ENCODE measurements at regions not wholly inside any gene's neighbourhood (a gene's known extent, or its start where the extent isn't known, plus 50 kb on each side); places are given as distances from the start of the nearest gene placed in this dataset.

DNA sequence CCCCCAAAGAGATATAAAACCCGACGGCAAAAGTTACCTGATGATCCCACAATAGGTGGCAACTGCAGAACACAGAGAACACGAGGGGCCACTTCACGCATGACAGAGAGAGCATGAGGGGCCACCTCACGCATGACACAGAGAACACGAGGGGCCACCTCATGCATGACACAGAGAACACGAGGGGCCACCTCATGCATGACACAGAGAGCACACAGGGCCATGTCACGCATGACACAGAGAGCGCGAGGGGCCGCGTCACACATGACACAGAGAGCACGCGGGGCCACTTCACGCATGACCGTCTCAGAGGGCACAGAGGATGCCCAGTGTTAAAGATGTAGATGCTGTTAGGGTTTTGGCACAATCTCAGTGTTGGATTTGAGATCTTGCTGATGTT, 1359.5 kb downstream of the TBC1D22A start:
- Histone ChIP-seq H3K4me2 (ENCODE audit: low read depth, low read length, poor library complexity, severe bottlenecking) (no peak overlapping the region), H2AFZ (ENCODE audit: low read length) (no peak overlapping the region), H3K27me3 (ENCODE audit: low read length) (no peaks in the 10 kb centered on the region; the same call in 1 of the 2 replicates), H3K4me1 (ENCODE audit: low read length) (peaks cover 25% of the 10 kb centered on the region), H3K36me3 (ENCODE audit: insufficient read depth, low read length) (no peaks in the 10 kb centered on the region), H3K4me3 (ENCODE audit: low read length) (no peak overlapping the region), H3K9me3 (ENCODE audit: low read length) (peaks cover 4% of the 10 kb centered on the region; the same call in 1 of the 2 replicates), H3K9ac (ENCODE audit: low read length) (no peak overlapping the region), H3K27ac (ENCODE audit: low read length) (no peak overlapping the region), H4K20me1 (ENCODE audit: insufficient read depth, low read depth, low read length) (no peaks in the 10 kb centered on the region), H3K79me2 (ENCODE audit: low read length) (no peaks in the 10 kb centered on the region), H3K9me2 (replicated peaks; ENCODE audit: insufficient read depth, low read length) (no peaks in the 10 kb centered on the region)
- no peak for DNase-seq

DNA sequence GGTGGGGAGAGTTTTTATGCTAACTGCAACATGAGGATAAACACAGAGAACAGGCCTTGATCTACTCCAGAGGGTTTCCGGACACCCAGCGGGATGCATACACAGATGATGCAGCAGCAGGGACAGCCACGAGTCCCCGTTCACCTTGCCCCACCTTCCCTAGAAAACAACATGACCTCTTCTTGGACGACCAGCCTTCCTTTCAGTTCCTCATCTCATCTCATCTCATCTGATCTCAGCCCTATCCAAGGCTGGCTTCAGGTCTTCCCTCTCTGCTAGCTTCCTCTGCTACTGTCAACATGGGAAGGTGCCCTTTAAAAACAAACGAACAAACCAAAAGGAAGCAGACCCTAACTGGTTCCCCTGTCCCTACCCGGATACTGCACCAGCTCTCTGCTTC, 1356.2 kb downstream of the TBC1D22A start:
- H3K9me2 ChIP-seq (replicated peaks; ENCODE audit: insufficient read depth, low read length) = no peaks in the 10 kb centered on the region
- H3K9me3 ChIP-seq (ENCODE audit: low read length) = peaks cover 4% of the 10 kb centered on the region; the same call in 1 of the 2 replicates
- H3K36me3 ChIP-seq (ENCODE audit: insufficient read depth, low read length) = no peaks in the 10 kb centered on the region
- DNase-seq = no peak
- H4K20me1 ChIP-seq (ENCODE audit: insufficient read depth, low read depth, low read length) = no peaks in the 10 kb centered on the region
- H3K4me2 ChIP-seq (ENCODE audit: low read depth, low read length, poor library complexity, severe bottlenecking) = peak overlapping the region; percentile 4
- H3K4me1 ChIP-seq (ENCODE audit: low read length) = peaks cover 32% of the 10 kb centered on the region
- H3K9ac ChIP-seq (ENCODE audit: low read length) = no peak overlapping the region
- no peak overlapping the region for H2AFZ ChIP-seq (ENCODE audit: low read length)
- no peak overlapping the region for H3K27ac ChIP-seq (ENCODE audit: low read length)
- no peaks in the 10 kb centered on the region for H3K79me2 ChIP-seq (ENCODE audit: low read length)
- no peak overlapping the region for H3K4me3 ChIP-seq (ENCODE audit: low read length)
- no peaks in the 10 kb centered on the region; the same call in 1 of the 2 replicates for H3K27me3 ChIP-seq (ENCODE audit: low read length)

DNA sequence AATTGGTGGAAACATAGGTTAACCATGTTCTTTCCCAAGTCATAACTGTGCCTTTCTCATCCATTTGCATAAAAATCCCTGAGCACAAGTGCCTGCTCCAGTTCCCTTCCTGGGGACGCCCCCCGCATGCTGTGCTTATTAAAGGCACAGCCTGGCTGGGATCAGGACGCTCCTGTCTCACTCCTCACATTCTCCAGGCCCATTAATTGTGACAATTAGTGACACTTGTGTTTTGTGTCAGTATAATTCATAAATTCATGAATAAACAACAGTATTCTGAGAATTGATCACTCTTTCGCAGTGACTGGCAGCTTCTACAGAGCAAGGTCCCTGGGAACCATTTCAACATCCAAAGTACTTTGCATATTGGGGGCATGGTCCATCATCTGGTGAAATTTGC, 1354.4 kb downstream of the TBC1D22A start:
- no peaks in the 10 kb centered on the region for H4K20me1 ChIP-seq (ENCODE audit: insufficient read depth, low read depth, low read length)
- no peak overlapping the region for H2AFZ ChIP-seq (ENCODE audit: low read length)
- H3K27me3 ChIP-seq (ENCODE audit: low read length) = no peaks in the 10 kb centered on the region
- no peaks in the 10 kb centered on the region; the same call in 1 of the 2 replicates for H3K36me3 ChIP-seq (ENCODE audit: insufficient read depth, low read length)
- H3K4me1 ChIP-seq (ENCODE audit: low read length) = peaks cover 32% of the 10 kb centered on the region
- no peak overlapping the region for H3K9ac ChIP-seq (ENCODE audit: low read length)
- H3K79me2 ChIP-seq (ENCODE audit: low read length) = no peaks in the 10 kb centered on the region
- no peak overlapping the region for H3K27ac ChIP-seq (ENCODE audit: low read length)
- H3K4me2 ChIP-seq (ENCODE audit: low read depth, low read length, poor library complexity, severe bottlenecking) = no peak overlapping the region
- no peak overlapping the region for H3K4me3 ChIP-seq (ENCODE audit: low read length)
- H3K9me2 ChIP-seq (replicated peaks; ENCODE audit: insufficient read depth, low read length) = no peaks in the 10 kb centered on the region
- no peak for DNase-seq
- H3K9me3 ChIP-seq (ENCODE audit: low read length) = no peaks in the 10 kb centered on the region

DNA sequence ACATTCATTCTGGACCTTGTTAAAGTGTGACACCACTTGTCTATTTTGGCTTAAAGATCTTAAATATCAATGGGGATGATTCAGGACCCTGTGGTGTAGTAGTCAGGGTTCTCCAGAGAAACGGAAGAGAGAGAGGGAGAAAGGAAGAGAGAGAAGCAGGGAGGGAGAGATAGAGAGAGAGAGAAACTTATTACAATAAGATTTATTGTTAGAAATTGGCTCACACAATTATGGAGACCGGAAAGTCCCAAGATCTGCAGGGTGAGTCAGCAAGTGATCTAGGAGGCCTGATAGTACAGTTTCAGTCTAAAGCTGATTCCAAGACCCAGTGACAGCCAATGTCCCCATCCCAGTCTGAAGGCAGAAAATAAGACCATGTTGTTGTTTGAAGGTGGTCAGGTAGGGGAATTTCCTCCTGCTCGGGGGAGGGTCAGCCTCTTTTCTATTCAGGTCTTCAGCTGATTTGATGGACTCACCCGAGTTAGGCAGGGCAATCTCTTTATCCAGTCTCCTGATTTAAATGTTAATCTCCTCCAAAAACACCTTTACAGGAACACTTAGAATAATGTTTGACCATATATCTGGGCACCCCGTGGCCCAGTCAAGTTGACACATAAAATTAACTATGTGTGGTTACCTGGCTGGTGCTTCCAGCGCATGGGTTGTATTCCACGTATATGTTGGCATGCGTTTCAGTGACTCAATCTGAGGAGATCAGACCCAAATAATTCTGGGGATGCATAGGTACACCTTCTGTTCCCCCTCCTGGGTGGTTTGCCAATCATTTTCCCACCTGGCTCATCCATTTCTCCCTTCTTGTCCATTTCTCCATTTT, 1350.5 kb downstream of the TBC1D22A start:
- Histone ChIP-seq H3K36me3 (ENCODE audit: insufficient read depth, low read length) (no peaks in the 10 kb centered on the region; the same call in 1 of the 2 replicates), H3K4me2 (ENCODE audit: low read depth, low read length, poor library complexity, severe bottlenecking) (no peak overlapping the region), H3K9ac (ENCODE audit: low read length) (no peak overlapping the region), H3K4me1 (ENCODE audit: low read length) (peaks cover 18% of the 10 kb centered on the region), H3K27ac (ENCODE audit: low read length) (no peak overlapping the region), H3K27me3 (ENCODE audit: low read length) (no peaks in the 10 kb centered on the region), H2AFZ (ENCODE audit: low read length) (no peak overlapping the region), H3K9me3 (ENCODE audit: low read length) (peaks cover 6% of the 10 kb centered on the region; the same call in 1 of the 2 replicates), H3K9me2 (replicated peaks; ENCODE audit: insufficient read depth, low read length) (no peaks in the 10 kb centered on the region), H3K79me2 (ENCODE audit: low read length) (no peaks in the 10 kb centered on the region), H4K20me1 (ENCODE audit: insufficient read depth, low read depth, low read length) (no peaks in the 10 kb centered on the region), H3K4me3 (ENCODE audit: low read length) (no peak overlapping the region)
- no peak for DNase-seq

DNA sequence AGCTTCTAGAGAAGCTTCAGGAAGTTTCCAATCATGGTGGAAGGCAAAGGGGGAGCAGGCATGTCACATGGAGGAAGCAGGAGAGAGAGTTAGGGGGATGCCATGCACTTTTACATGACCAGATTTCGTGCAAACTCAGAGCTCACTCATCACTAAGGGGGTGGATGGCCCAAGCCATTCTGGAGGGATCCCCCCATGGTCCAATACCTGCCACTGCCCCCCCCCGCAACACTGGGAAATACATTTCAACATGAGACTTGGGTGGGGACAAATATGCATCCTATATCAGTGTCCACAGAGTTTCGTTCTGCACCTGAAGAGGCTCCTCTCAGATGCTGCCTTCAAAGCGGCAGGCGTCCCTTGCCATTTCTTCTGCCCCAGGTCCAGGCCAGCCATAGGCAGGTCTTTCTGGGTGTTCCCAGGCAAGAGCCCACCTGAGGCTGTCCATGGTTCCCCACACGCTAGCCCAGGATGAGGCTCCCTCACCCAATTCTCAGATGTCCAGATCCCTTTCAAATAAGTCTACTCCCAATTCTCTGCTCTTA, 1344.3 kb downstream of the TBC1D22A start:
- H3K27me3 ChIP-seq (ENCODE audit: low read length) = no peaks in the 10 kb centered on the region
- no peaks in the 10 kb centered on the region for H3K79me2 ChIP-seq (ENCODE audit: low read length)
- H3K9ac ChIP-seq (ENCODE audit: low read length) = no peak overlapping the region
- no peak for DNase-seq
- H3K9me3 ChIP-seq (ENCODE audit: low read length) = peaks cover 6% of the 10 kb centered on the region; the same call in 1 of the 2 replicates
- H4K20me1 ChIP-seq (ENCODE audit: insufficient read depth, low read depth, low read length) = no peaks in the 10 kb centered on the region
- H3K27ac ChIP-seq (ENCODE audit: low read length) = no peak overlapping the region; the same call in 1 of the 2 replicates
- no peaks in the 10 kb centered on the region for H3K36me3 ChIP-seq (ENCODE audit: insufficient read depth, low read length)
- no peak overlapping the region for H3K4me2 ChIP-seq (ENCODE audit: low read depth, low read length, poor library complexity, severe bottlenecking)
- H2AFZ ChIP-seq (ENCODE audit: low read length) = no peak overlapping the region
- peaks cover 34% of the 10 kb centered on the region for H3K4me1 ChIP-seq (ENCODE audit: low read length)
- no peak overlapping the region for H3K4me3 ChIP-seq (ENCODE audit: low read length)
- H3K9me2 ChIP-seq (replicated peaks; ENCODE audit: insufficient read depth, low read length) = no peaks in the 10 kb centered on the region

DNA sequence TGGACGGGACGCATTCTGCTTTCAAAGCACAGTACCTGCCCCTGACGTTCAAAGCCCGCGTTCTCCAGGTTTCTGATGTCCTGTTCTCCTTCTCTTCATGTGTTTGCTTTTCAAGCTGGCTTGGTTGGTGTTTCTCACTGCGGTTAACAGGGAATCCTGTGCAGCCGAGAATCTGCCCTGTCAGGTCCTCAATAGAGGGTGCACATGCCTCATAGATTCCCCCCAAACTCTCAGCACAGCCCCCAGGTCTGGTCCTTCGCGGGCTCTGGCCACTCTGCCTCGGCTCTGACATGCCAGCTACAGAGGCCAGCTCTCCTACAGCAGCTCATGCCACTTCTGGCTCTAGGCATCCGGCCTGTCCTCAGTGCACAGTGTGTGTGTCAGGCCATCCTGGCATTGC, 1343.8 kb downstream of the TBC1D22A start:
- H4K20me1 ChIP-seq (ENCODE audit: insufficient read depth, low read depth, low read length) = no peaks in the 10 kb centered on the region
- H3K4me1 ChIP-seq (ENCODE audit: low read length) = peaks cover 38% of the 10 kb centered on the region
- H3K9me3 ChIP-seq (ENCODE audit: low read length) = peaks cover 6% of the 10 kb centered on the region; the same call in 1 of the 2 replicates
- peak overlapping the region; percentile 74; the same call in 1 of the 2 replicates for H3K9ac ChIP-seq (ENCODE audit: low read length)
- no peak overlapping the region for H3K4me3 ChIP-seq (ENCODE audit: low read length)
- no peaks in the 10 kb centered on the region for H3K36me3 ChIP-seq (ENCODE audit: insufficient read depth, low read length)
- no peaks in the 10 kb centered on the region for H3K79me2 ChIP-seq (ENCODE audit: low read length)
- no peak overlapping the region for H2AFZ ChIP-seq (ENCODE audit: low read length)
- DNase-seq = no peak
- H3K27ac ChIP-seq (ENCODE audit: low read length) = peak overlapping the region; percentile 96
- H3K4me2 ChIP-seq (ENCODE audit: low read depth, low read length, poor library complexity, severe bottlenecking) = peak overlapping the region; percentile 78
- no peaks in the 10 kb centered on the region for H3K9me2 ChIP-seq (replicated peaks; ENCODE audit: insufficient read depth, low read length)
- H3K27me3 ChIP-seq (ENCODE audit: low read length) = no peaks in the 10 kb centered on the region

DNA sequence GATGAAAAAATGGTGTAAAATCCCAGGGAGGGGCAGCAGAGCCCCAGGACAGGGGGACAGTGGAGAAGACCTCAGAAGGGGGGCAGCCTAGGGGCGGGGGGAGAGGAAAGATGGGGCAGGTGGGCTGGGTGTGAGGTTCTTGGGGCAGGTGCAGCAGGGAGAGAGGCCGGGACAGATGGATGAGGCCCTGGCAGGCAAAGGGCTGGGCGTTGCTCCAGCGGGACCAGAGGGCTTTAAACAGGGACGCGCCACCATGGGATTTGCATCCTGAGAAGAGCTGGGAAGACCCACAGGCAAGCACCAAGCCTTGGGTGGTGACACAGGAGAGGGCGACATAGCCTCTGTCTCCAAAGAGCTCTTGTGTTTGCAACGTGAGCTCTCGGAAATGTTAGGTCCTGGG, 1342.8 kb downstream of the TBC1D22A start:
- H3K4me1 ChIP-seq (ENCODE audit: low read length) = peaks cover 47% of the 10 kb centered on the region
- H3K4me3 ChIP-seq (ENCODE audit: low read length) = peak overlapping the region; percentile 52
- no peak overlapping the region; the same call in 1 of the 2 replicates for H2AFZ ChIP-seq (ENCODE audit: low read length)
- no peaks in the 10 kb centered on the region for H4K20me1 ChIP-seq (ENCODE audit: insufficient read depth, low read depth, low read length)
- H3K9me2 ChIP-seq (replicated peaks; ENCODE audit: insufficient read depth, low read length) = no peaks in the 10 kb centered on the region
- H3K27me3 ChIP-seq (ENCODE audit: low read length) = no peaks in the 10 kb centered on the region
- peak overlapping the region; percentile 78 for H3K4me2 ChIP-seq (ENCODE audit: low read depth, low read length, poor library complexity, severe bottlenecking)
- H3K36me3 ChIP-seq (ENCODE audit: insufficient read depth, low read length) = no peaks in the 10 kb centered on the region
- H3K79me2 ChIP-seq (ENCODE audit: low read length) = no peaks in the 10 kb centered on the region
- peaks cover 6% of the 10 kb centered on the region; the same call in 1 of the 2 replicates for H3K9me3 ChIP-seq (ENCODE audit: low read length)
- DNase-seq = peak; percentile 84
- peak overlapping the region; percentile 96 for H3K27ac ChIP-seq (ENCODE audit: low read length)
- peak overlapping the region; percentile 74 for H3K9ac ChIP-seq (ENCODE audit: low read length)

DNA sequence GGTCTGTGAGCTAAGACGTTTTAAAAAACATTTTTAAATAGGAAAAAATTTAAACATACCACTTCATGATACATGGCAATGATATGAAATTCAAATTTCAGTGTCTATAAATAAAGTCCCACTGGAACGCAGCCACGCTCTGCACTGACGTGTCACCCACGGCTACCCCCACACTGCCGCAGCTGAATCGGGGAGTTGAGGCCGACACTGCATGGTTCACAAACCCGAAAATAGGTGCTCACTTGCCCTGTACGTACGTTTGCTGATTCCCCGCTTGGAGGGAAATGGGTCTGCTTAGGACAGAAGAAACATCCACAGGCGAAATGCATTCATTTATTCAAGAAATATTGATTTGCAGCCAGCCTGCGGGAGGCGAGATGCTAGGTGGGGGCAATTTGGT, 1342.3 kb downstream of the TBC1D22A start:
- DNase-seq = peak; percentile 92
- Histone ChIP-seq H3K79me2 (ENCODE audit: low read length) (no peaks in the 10 kb centered on the region), H3K4me3 (ENCODE audit: low read length) (peak overlapping the region; percentile 52), H2AFZ (ENCODE audit: low read length) (no peak overlapping the region; the same call in 1 of the 2 replicates), H3K4me1 (ENCODE audit: low read length) (peaks cover 52% of the 10 kb centered on the region), H3K9ac (ENCODE audit: low read length) (peak overlapping the region; percentile 74), H3K36me3 (ENCODE audit: insufficient read depth, low read length) (no peaks in the 10 kb centered on the region), H3K27ac (ENCODE audit: low read length) (peak overlapping the region; percentile 96), H4K20me1 (ENCODE audit: insufficient read depth, low read depth, low read length) (no peaks in the 10 kb centered on the region), H3K4me2 (ENCODE audit: low read depth, low read length, poor library complexity, severe bottlenecking) (peak overlapping the region; percentile 78), H3K9me2 (replicated peaks; ENCODE audit: insufficient read depth, low read length) (no peaks in the 10 kb centered on the region), H3K27me3 (ENCODE audit: low read length) (no peaks in the 10 kb centered on the region), H3K9me3 (ENCODE audit: low read length) (peaks cover 6% of the 10 kb centered on the region; the same call in 1 of the 2 replicates)

Data from Karpas-422 (cell line).